ENCODE measurements at regions not wholly inside any gene's neighbourhood (a gene's known extent, or its start where the extent isn't known, plus 50 kb on each side); places are given as distances from the start of the nearest gene placed in this dataset.
"Not testable (repeated sequence)": the region's sequence is repeated elsewhere in the genome, so short reads cannot be mapped to it uniquely, and the experiment has no call there.

DNA sequence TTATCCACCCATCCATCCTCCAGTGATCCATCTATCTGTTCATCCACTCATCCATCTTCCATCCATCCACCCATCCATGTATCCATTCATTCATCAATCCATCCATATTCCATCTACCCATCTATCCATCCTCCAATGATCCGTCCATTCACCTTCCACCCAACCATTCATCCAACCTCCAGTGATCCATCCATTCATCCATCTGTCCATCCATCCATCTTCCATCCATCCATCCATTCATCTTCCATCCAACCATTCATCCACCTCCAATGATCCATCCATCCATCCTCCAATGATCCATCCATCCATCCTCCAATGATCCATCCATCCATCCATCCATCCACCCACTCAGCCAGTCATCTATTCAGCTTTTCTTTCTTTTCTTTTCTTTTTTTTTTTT, 156.5 kb upstream of the WSCD1 start:
- no peak for DNase-seq

DNA sequence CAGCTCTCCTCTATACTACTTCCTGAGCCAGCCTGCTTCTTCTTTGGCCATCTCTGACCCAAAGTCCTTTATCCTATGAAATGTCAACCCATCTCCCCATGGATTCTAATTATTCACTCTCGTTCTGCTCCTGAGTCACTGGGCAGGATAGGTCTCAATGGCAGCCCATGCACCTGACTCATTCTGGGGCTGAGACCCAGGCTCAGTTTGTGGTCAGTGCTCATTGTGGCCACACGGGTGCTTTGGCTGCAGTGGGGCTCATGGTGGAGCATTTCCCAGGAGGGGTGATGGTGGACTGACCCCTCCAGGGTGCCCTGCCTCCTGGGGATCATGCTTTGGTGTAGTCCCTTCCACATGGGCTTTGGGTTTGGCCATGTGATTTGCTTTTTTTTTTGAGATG, 154.8 kb upstream of the WSCD1 start:
- no peak for DNase-seq

DNA sequence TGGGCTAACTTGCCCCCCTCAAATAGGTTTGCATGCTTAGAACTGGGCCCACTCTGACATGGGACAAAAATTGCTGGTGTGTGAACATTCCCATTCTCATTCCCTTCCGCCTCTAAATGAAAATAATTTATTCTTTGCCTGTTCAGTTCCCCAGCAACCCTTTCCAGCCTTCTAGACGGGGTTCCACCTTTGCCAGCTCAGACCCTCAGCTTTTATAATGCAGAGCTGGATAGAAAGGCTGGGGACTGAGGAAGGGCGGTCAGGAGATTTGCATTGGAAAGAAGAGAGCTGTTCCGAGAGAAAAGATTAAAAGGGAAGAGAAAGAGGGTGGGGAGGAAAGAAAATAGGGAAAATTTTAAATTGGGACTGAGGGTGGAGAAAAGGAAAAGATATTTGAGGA, 151.1 kb upstream of the WSCD1 start:
- DNase-seq, result no peak

DNA sequence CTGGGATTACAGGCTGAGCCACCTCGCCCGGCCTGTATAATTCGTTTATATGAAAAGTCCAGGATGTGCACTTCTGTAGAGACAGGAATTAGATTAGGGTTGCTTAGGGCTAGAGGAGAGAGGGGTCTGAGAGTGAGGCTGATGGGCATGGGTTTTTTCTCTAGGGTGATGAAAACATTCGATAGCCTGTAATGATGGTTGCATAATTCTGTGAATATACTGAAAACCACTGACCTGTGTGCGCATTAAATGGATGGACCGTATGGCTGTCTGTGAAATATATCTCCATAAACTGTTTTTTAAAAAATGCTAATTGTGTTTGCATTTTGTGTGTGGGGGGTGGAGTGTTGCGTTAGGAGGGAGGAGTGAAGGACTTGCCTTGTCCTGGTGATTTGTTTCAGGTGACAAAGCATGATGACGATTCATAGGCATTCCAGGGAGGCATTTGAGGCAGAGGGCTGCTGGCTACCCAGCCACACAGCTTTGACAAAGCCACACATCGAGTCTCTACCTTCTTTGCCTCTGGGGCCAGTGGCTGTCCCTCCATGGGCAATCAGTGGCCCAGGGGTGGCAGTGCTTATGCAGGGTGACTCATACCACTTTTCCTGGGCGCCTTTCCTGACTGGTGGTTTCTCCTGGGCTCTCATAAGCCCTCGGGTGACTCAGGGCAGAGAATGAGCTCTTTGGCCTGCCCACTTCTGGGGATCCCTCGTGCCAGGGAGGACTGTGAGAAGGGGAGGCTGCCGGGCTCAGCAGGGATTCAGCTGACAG, 148.5 kb upstream of the WSCD1 start:
- no peak for DNase-seq

DNA sequence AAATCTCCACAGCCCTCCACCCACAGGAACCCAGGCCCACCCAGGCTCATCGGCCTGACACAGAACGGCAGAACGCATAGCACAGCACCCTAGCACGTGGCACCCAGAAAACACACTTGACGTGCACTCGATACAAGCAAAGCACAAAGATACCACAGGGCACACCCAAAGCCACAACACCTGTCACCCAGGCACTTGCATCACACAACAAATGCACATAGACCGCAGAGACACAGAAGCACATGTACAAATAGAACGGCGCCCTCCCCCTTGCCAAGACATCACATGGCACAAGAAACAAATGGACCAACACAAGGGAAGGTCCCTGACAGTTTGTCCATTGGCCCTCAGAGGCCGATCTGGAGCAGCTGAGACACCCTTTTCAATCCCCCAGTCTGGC, 147.7 kb upstream of the WSCD1 start:
- DNase-seq, result no peak

DNA sequence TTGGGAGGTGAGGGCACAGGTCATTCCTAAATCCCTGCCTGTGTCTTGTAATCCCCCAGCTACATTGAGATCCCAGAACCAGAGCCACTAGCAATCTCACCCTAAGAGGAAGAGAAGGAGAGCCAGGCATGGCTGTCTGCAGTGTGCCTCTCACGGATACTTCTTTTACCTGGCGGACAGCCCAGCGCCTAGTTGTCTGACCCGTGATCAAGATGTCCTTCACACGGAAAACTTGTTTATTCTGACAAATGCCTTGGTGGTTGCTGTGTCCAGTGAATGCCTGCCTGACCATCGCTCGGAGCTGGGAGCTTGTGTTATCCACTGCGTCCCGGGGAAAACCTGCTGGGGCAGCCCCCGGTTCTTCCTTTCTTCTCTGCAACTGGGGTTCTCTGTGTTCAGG, 140.5 kb upstream of the WSCD1 start:
- no peak for DNase-seq

DNA sequence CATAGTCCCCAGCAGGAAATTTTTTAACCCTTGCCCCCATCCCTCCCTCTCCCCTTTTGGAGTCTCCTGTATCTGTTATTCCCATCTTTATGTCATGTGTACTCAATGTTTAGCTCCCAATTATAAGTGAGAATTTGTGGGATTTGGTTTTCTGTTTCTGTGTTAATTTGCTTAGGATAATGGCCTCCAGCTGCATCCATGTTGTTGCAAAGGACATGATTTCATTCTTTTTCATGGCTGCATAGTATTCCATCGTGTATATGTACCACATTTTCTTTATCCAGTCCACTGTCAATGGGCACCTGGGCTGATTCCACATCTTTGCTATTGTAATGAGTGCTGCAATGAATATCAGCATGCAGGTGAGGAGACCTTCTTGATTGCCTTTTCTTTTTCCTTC, 139.6 kb upstream of the WSCD1 start:
- not testable (repeated sequence) for DNase-seq

DNA sequence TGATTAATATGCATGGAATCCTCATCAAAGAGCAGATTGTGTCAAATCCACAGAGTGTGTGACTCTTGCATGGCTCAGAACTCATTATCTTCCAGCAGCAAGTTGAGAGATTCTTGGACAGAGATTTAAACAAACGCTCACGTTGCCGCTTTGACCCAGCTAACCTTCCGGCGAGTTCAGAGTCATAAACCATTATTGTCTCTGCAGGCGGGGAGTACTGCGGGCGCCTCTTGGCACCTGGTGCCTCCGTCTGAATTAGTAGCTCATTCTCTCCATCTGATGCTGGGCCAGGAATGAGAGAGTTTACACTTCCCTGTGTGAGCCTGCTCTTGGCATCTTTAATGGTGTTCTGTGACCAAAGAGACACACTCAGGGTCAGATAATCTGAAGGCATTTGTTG, 138.6 kb upstream of the WSCD1 start:
- DNase-seq, result no peak

DNA sequence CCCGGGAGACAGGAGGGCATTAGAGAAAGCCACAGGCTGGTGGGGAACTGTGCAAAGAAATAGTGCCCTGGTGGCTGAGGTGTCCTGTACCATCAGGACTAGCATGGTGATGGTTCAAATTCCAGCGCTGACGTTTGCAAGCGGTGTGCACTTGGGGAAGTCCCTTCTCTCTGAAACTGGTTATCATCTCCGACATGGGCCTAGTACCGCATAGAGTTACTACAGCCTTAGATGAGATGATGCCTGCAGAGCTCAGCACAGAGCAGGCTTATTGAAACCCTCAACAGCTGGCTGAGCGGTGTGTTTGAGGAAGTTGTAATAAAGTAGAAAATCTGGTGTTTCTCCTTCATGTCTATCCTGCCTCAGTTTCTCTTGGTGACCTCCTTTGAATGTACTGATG, 136.7 kb upstream of the WSCD1 start:
- no peak for DNase-seq

DNA sequence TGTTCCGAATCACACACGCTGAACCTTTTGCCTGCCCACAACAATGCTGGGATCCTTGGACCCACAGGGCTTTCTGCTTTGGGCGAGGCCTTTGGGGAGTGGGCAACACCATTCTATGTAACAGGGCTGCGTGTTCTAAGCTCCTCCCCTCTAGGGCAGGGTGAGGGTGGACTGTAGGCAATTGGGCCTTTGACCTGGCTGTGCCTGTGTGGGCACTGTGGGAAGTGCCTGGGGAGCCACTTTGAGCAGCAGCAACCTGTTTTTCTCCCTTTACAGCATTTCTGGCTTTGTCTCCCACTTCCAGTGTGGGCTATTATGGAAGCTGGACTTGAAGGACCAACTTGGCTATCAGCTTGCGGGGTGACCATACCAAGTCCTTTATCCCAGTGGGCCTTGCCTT, 128.9 kb upstream of the WSCD1 start:
- DNase-seq, result no peak

DNA sequence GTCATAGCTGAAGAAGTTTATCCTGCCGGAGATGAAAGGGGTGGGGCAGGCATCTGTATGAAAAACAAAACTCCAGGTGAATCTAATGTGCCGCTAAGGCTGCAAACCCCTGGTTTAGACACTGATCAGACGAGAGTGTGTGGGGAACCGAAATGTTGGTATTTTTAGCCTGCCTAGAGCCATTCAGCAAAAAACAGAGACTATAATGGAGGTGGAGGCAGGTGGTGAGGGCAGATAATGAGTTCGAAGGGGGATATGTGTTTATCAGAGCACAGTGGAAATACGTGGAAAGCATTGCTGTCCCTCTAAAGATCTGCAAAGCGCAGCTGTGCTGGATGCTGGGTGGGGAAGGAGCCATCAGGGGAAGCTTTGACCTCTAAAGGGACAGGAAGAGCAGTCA, 127.5 kb upstream of the WSCD1 start:
- DNase-seq, result no peak

DNA sequence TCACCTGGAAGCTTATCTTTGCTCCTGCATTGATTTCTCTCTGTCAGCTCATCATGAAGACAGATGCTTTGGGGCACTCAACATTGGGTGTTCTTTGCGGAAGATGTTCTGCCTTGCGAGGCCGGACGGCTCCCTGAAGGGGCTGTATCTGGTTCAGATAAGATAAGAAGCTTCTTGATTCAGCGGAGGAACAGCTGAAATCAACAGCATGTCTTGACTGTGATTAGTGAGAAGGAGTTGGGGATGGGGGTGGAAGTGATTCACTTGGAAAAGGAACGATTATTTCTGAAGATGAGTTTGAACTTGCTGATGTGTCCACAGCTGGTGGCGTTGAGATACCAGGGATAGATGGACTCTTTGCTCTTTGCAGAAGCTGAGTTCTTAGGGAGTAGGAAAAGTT, 126.9 kb upstream of the WSCD1 start:
- DNase-seq, result no peak

DNA sequence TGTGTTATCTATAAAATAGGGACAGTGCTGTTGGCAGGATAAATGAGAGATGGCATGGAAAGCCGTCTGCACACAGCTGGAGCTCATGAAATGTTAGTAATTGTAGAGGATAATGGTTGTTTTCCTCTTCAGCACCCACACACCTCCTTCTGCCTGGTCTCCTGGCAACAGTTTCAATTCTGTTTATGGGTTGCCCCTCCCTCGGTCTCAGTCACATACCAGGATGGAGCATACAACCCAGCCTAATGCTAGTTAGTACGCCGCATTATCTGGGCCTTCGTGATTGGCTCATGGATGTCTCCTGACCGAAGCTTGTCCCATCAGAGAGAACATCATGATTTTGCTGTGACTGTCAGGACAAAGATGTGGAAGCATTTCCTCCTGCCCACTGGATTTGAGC, 126.2 kb upstream of the WSCD1 start:
- DNase-seq, result no peak

DNA sequence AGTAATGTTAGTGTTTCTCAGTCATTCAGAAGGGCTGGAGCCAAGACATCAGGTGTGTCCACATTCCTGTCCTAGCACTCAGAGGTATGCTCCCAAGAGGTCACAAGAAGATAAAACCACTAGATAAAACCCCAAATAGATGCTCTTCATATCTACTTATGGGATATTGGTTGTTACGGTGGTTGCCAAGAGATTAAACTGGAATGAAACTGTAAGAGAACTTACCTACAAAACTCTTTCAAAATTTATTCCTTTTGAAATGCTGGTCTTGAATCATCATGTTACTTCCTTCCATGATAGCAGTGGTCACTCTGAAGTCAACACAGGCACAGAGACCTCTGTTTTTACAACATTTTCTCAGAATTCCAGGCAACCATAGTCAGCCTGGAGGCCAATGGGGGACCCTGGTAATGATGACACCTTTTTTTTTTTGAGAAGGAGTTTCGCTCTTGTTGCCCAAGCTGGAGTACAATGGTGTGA, 122.4 kb upstream of the WSCD1 start:
- DNase-seq, result no peak

DNA sequence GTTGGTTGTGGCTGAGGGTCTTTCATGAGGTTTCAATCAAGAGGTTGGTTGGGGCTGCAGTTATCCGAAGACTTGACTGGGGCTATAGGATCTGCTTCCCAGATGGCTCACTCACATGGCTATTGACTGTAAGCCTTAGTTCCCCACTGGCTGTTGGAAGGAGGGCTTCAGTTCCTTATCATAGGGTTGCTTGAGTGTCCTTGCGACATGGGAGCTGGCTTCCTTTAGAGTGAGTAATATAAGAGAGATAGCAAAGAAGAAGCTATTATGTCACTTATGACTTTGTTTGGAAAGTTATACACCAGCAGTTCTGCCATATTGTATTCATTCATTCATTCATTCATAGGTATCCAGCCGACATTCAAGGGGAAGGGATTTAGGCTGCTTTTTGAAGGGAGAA, 121.4 kb upstream of the WSCD1 start:
- DNase-seq, result no peak

DNA sequence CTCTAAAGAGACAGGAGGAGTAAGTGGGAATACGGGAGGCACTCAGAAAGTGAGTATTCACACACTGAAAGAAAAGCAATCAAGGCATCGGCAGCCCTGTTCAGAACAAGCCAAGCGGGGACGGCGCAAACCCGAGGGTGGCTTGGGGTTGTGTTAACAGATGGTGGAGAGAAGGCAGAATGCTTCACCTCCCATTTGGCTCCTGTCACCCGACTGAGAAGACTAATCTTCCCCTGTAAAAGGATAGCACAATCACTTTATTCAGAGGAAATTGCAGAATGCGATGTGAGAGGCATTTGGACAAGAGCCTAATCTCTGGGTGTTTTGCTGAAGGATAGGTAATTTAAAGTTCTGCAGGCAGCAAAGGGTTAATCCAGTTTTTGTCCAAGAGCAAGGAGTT, 119.3 kb upstream of the WSCD1 start:
- no peak for DNase-seq

DNA sequence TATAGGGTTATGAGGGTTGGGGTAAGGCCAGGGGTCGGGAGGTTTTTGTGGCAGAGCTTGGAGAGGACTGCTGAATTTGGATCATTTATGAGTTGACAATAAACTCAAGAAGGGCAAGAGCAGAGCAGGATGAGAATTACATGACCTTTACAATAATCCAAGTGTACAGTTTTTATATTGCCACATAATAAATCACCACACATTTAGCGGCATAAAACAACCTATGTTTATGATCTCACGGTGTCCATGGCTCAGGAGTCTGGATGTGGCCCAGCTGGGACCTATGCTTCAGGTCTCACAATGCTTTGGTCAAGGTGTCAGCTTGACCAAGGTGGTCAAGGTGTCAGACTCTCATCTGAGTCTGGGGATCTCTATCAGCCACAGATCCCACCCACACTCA, 118.3 kb upstream of the WSCD1 start:
- DNase-seq, result no peak

DNA sequence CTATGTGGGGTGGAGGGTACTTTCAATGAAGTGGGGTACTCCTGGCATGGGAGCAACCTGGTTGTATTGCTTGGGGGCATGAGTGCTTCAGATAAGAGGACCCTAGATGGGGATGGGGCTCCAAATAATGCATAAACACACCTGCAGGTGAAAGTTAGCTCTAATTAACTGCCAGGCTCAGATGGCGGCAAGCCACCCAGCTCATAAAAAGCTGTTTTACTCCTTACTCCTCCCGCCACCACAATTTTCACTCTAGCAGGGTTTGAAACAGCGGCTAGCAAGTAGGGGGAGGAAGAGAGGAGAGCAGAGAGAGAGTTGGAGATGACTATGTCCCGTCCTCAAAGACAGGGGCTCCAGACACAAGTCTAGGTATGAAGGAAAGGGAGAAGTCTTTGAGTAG, 117.7 kb upstream of the WSCD1 start:
- DNase-seq, result no peak

DNA sequence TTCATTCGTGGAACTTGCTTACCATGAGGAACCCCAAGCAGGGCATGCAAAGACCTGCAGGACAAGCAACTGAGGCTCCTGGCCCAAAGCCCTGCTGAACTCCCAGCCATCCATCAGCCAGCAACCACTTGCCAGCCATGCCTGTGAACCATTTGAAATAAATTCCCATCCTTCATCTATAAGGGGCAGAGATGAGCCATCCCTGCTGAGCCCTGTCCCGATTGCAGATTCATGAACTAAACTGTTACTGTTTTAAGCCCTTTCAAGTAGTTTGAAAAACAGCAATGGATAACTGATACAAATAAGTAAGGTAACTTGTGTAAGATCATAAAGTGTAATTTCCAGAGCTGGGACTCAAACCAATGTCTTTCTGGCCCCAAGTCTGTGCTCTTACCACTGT, 114.4 kb upstream of the WSCD1 start:
- DNase-seq, result no peak

DNA sequence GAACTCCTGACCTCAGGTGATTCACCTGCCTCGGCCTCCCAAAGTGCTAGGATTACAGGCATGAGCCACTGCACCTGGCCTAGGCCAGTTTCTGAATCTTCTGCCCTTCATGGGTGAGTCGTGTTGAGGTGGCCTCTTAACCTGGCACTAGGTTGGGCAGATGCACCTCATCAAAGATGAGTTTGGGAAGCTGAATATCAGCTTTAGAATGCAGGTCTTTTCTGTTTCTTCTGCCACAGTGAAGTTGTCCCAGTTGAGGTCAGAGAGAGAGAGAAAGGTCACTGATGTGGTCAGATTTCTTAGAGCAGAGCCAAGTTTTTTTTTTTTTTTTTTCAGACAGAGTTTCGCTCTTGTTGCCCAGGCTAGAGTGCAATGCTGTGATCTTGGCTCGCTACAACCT, 111.3 kb upstream of the WSCD1 start:
- no peak for DNase-seq

DNA sequence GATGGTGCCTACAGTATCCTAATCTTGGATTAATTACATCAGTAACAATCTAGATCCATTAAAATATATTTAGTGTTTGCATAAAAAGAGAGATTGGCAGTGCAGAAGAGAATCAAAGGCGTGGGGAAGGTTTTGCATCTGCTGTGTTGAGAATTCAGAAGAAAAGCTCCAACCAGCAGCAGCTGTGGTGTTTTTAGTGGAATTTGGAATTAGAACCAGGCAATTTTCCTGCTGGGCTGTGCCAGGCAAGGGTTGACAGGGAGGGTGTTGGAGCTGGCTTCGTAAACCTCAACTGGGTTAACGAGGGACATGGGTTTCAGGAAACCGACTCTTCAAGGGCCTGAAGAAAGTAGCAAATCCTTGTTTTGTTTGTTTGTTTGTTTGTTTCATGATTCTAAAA, 107.8 kb upstream of the WSCD1 start:
- DNase-seq, result no peak

DNA sequence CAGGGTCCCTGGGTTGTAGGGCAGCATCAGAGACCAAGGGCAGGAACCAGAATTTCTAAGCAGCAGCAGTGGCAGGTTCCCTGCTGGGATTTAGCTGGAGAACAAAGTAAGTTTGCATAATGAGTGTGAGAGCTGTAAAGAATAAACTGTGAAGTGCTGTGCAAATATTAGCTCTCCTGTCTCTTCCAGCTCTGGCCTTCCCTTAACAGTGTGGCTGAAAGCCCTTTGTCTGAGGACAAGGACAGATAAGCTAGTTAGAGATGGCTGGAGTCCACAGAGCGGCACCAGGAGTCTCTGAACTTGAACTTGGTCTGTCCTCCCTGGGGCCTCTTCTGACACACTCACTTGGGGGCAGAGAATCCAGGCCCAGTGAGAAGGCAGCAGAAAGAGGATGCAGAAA, 98.2 kb upstream of the WSCD1 start:
- DNase-seq, result no peak

DNA sequence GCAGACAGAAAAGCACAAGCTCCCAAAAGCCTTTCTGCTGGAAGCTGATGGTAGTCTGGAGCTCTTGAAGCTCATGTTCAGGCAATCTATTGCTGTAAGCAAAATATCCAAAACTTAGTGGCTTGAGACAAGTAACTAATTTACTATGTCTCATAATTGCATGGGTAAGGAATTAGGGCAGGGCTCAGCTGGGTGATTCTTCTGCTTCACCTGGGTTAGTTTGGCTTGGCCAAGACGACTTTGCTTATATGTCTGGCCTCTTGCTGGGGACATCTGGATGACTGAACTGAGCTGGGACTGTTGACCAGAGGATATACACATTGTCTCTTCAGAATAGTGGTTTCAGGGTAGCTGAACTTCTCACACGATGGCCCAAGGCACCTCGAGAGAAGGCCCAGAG, 96.8 kb upstream of the WSCD1 start:
- no peak for DNase-seq

DNA sequence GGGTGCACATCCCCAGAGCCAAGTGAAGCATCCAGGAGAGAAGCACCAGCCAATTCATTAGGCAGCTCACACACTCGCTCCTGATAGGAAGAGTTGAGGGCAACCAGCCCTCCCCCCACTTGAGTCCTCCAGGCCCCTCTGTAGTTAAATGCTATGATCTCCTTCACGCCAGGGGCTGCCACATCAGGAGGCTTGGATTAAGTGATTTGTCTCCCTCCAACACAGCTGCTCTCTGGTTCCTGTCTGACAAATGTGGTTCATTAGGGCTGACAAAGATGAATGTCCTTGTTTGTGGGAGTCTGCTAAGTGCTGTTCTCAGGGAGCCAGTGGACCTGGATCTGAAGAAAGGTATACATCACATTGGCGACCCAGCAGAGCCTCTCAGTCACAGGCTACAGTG, 94.5 kb upstream of the WSCD1 start:
- DNase-seq, result no peak

DNA sequence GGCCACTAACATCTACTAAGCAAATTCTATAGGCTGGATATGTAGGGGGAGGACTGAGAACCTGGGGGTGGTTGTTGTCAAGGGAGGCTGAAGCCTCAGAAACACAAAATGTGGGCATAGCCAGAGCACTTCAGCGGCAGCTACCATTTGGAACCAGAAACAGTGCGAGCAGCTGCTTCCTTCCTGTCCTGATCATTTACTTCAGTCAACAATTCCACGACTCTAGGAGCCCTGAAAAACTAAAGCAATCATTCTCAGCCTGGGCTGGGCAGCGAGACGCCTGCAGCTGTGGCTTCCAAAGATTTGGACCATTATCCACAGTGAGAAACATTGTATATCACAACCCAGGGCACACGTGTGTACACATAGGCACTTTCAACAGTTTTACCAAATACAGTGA, 93.9 kb upstream of the WSCD1 start:
- no peak for DNase-seq

DNA sequence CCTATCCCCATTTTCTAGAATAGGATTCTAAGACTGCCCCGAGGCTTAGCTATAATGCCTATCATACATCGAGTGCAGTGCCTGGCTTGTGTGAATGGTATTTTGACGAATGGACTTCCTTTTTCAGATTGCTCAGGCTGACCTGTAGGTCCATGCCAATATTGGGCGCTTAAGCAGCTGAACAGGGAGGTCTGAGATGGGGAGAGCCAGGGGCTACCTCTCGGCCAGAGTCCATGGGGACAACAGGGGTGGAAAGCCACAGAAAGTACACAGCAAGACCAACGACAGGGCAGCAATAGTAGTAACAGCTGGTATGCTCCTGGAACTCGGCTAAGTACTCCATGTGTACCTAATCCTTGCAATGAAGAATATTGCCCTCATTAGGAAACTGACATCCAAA, 91.7 kb upstream of the WSCD1 start:
- DNase-seq, result no peak
